ENCODE measurements at regions not wholly inside any gene's neighbourhood (a gene's known extent, or its start where the extent isn't known, plus 50 kb on each side); places are given as distances from the start of the nearest gene placed in this dataset.

- ChIA-PET CTCF (ENCODE audit: partially characterized antibody) (interaction anchor here (1.5 kb wide), 1 partner anchor 394 kb away, joined by 4 read pairs; no protein-coding TSS in a partner anchor), POLR2A (ENCODE audit: partially characterized antibody) (no interaction called here)
- no peak for DNase-seq (ENCODE audit: low read depth in 1 of 2, low spot score in 2 of 2)
- no peak for TF ChIP-seq TAF1 (IDR thresholded peaks at IDR 0.05; ENCODE audit: low read depth, low read length)
- TF ChIP-seq RAD21 (IDR thresholded peaks at IDR 0.05 in 1 of 2, conservative IDR thresholded peaks at IDR 0.05 in 1 of 2; ENCODE audit: low read depth in 2 of 2, low read length in 2 of 2): no peak
- TF ChIP-seq RBBP5 (IDR thresholded peaks at IDR 0.05; ENCODE audit: borderline replicate concordance, low read depth, low read length): no peak
- no peak for TF ChIP-seq SRF (IDR thresholded peaks at IDR 0.05; ENCODE audit: low read depth, low read length)
- no peak for TF ChIP-seq SP1 (IDR thresholded peaks at IDR 0.05; ENCODE audit: low read depth, low read length)
- no peak for TF ChIP-seq CHD1 (IDR thresholded peaks at IDR 0.05; ENCODE audit: low read depth, low read length)
- no peak for TF ChIP-seq CREB1 (IDR thresholded peaks at IDR 0.05)
- no peak for TF ChIP-seq GTF2F1 (IDR thresholded peaks at IDR 0.05; ENCODE audit: borderline replicate concordance, low read depth, low read length)
- TF ChIP-seq SP4 (IDR thresholded peaks at IDR 0.05; ENCODE audit: low read length): no peak
- no peak for TF ChIP-seq NRF1 (IDR thresholded peaks at IDR 0.05; ENCODE audit: low read depth, low read length)
- no peak for TF ChIP-seq CBX8 (IDR thresholded peaks at IDR 0.05; ENCODE audit: borderline replicate concordance, low read depth, low read length)
- TF ChIP-seq ATF2 (IDR thresholded peaks at IDR 0.05; ENCODE audit: low read length): no peak
- TF ChIP-seq SIX5 (IDR thresholded peaks at IDR 0.05; ENCODE audit: low read depth, low read length): no peak
- TF ChIP-seq HDAC2 (IDR thresholded peaks at IDR 0.05; ENCODE audit: borderline replicate concordance in 1 of 2, low read depth in 2 of 2, low read length in 2 of 2): no peak
These were observed 487.0 kb upstream of the PROK2 start for GRCh38 chr3:72271923-72272322.

More at GRCh38 chr3:72271923-72272322, 487.0 kb upstream of the PROK2 start:
- Histone ChIP-seq H4K8ac (ENCODE audit: extremely low read depth, insufficient read depth, low read length) (no peak overlapping the region), H3K56ac (replicated peaks; ENCODE audit: insufficient read length, low read depth, low read length) (no peak overlapping the region), H3K36me3 (ENCODE audit: control insufficient read depth in 2 of 4, insufficient read depth in 4 of 4, low read length in 3 of 4) (no peaks in the 10 kb centered on the region), H4K5ac (ENCODE audit: insufficient read length, low read depth, low read length) (no peak overlapping the region), H3K4me2 (ENCODE audit: insufficient read depth in 1 of 2, low read depth in 2 of 2, low read length in 2 of 2) (no peak overlapping the region), H3K18ac (ENCODE audit: extremely low read depth, low read length) (no peak overlapping the region), H3K23ac (ENCODE audit: insufficient read length) (no peak overlapping the region), H3K9me3 (ENCODE audit: insufficient read depth in 2 of 2, low read depth in 1 of 2, low read length in 1 of 2) (no peaks in the 10 kb centered on the region), H3K79me2 (ENCODE audit: control insufficient read depth in 1 of 2, insufficient read depth in 2 of 2, low read length in 2 of 2) (no peaks in the 10 kb centered on the region), H3K27ac (ENCODE audit: low read depth, low read length) (no peak overlapping the region), H3K4me1 (replicated peaks in 1 of 4; ENCODE audit: control insufficient read depth in 3 of 4, insufficient read depth in 4 of 4, low read length in 3 of 4) (peaks cover 0 to 4% (median 2%) of the 10 kb centered on the region in 4 experiments; a peak in 3 of 7 replicates), H3K9ac (replicated peaks in 1 of 4; ENCODE audit: extremely low read depth in 1 of 4, low read depth in 3 of 4, low read length in 3 of 4) (no peak overlapping the region), H3K79me1 (ENCODE audit: low read depth, low read length) (no peaks in the 10 kb centered on the region), H3K23me2 (ENCODE audit: low read depth, low read length) (no peaks in the 10 kb centered on the region), H4K20me1 (replicated peaks in 1 of 2; ENCODE audit: control insufficient read depth in 1 of 2, insufficient read depth in 2 of 2, low read length in 2 of 2) (no peaks in the 10 kb centered on the region), H4K91ac (replicated peaks; ENCODE audit: insufficient read length, low read length) (no peak overlapping the region), H2AFZ (ENCODE audit: low read length) (no peak overlapping the region), H2BK120ac (replicated peaks; ENCODE audit: low read depth, low read length) (no peak overlapping the region), H2BK5ac (ENCODE audit: low read depth, low read length) (no peak overlapping the region), H2BK12ac (ENCODE audit: low read depth, low read length) (no peak overlapping the region), H2AK5ac (ENCODE audit: low read depth, low read length) (no peak overlapping the region), H2BK15ac (ENCODE audit: low read length) (no peak overlapping the region), H3K14ac (ENCODE audit: insufficient read length) (no peak overlapping the region), H3K4me3 (ENCODE audit: extremely low read depth in 1 of 4, insufficient read depth in 2 of 4, low read depth in 3 of 4, low read length in 4 of 4) (no peak overlapping the region), H2BK20ac (ENCODE audit: low read length) (no peak overlapping the region), H3K4ac (replicated peaks; ENCODE audit: insufficient read length, low read depth, low read length) (no peak overlapping the region), H3K27me3 (replicated peaks in 1 of 4; ENCODE audit: control insufficient read depth in 3 of 4, extremely low read depth in 1 of 4, insufficient read depth in 3 of 4, low read length in 3 of 4) (no peaks in the 10 kb centered on the region)
- no peak for FAIRE-seq
- WGBS, 2 experiments (ENCODE audit: extremely low coverage in 1 of 2, insufficient coverage in 1 of 2, insufficient read length in 1 of 2, insufficient replicate concordance in 2 of 2, low coverage in 1 of 2, low lambda C conversion rate in 2 of 2, missing lambda C conversion rate in 1 of 2): 81% methylated on average over 2 of the region's 2 CpGs; no CpG with 5 or more reads in 1 of the 2 experiments

Measured in H1 (cell line).